Heart left ventricle (tissue), 13 donors: ENCODE measurements at regions not wholly inside any gene's neighbourhood (a gene's known extent, or its start where the extent isn't known, plus 50 kb on each side); places are given as distances from the start of the nearest gene placed in this dataset.

Source experiments
- CTCF ChIP-seq, 12 donors: fragments of 200-600 bp; sonication (generic) in 4 of 12; IDR thresholded peaks; one replicate each; pipeline versions ENCODE4 v1.5.0 to v1.8.0; 2018 to 2022; ENCODE audit warnings: antibody characterized with exemption in 12 of 12, mild to moderate bottlenecking in 5 of 12
- POLR2A ChIP-seq, 2 donors: fragments of 450-650 bp; IDR thresholded peaks; one replicate each; pipeline ENCODE4 v1.6.1; 2017; ENCODE audit warnings: antibody characterized with exemption in 2 of 2, mild to moderate bottlenecking in 2 of 2, moderate library complexity in 2 of 2
- donor health status: ischemic (EF 13 %, LVEDD 7.1; RV severe dilation, severe dysfunction).
- donor health status: DM: no; HTN: yes; CAD: no.
- donor health status: DM: no; HTN: no; CAD: no.
- donor health status: ischemic (EF 25% LVEDD 6.9; RV normal size, moderate dysfunction).
- donor health status: ischemic (EF 25% LVEDD 5.7; RV mildly dilated, moderate dysfunction).
- donor health status: ischemic (EF 35%, LVEDD 5.7; RV mildly dilated, moderate dysfunction).
- donor health status: nonischemic (EF 11% LVEDD 7.7; RV severe dilation, severe dysfunction).
- donor health status: DM: yes; HTN: yes; CAD: no.
- donor health status: PGD.
- donor health status: ischemic (EF 29% LVEDD 5.4; RV normal size, mild dysfunction).
- donor health status: nonischemic (EF 23%, LVEDD 6.1; RV moderate dilation, normal function).

GRCh38 chr13:86377451-86377850 is 578.2 kb upstream of the SLITRK6 start:
- TF ChIP-seq CTCF (IDR thresholded peaks at IDR 0.05) (no peak), POLR2A (IDR thresholded peaks at IDR 0.05) (no peak)
